ENCODE measurements at regions not wholly inside any gene's neighbourhood (a gene's known extent, or its start where the extent isn't known, plus 50 kb on each side); places are given as distances from the start of the nearest gene placed in this dataset.

DNA sequence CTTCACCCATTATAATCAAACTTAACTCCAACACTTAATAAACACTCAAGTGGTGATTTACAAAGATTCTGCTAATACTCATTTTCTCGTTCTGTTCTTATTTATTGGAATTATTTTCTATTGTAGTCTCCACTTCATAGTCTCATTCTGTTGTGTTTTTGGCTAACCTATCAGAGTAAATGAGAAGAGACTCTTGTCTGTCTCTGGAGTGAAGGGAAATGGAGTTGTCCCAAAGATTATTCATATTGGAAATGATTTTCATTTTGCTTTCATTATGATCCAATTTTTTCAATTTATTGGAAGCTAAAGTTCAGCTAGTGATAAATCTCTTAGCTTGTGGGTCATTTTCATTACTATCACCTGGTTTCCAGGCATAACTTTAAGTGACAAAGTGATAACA lies 454.9 kb upstream of the JAG1 start:
- DNase-seq (ENCODE audit: low read depth) = no peak

DNA sequence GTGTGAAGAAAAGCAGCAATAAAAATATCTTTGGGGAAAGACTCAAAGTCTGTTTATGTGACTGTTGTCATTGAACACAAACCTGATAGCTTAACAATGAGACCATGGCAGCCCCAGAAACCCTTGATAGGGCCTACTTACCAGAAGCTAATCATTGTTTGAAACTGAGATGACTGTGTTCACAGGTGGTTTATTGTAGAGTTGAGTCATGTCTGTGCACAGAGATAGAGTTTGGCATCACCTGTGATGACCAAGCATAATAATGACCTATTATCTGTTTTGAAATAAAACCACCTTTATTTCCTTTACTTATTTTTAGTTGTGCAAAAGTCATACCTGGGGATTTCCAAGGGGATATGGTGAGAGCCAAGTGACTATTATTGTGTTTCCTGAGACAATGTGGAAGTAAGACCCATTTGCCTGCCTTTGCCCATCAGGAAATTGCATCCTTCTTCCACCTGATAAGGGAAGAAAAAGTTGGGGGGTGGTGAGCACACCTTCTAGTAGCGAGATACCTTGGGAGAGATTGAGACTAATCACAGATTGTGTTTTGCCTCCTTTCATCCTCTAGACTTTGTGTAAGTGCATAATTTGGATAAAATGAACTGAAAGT lies 456.9 kb upstream of the JAG1 start:
- no peak for DNase-seq (ENCODE audit: low read depth)

DNA sequence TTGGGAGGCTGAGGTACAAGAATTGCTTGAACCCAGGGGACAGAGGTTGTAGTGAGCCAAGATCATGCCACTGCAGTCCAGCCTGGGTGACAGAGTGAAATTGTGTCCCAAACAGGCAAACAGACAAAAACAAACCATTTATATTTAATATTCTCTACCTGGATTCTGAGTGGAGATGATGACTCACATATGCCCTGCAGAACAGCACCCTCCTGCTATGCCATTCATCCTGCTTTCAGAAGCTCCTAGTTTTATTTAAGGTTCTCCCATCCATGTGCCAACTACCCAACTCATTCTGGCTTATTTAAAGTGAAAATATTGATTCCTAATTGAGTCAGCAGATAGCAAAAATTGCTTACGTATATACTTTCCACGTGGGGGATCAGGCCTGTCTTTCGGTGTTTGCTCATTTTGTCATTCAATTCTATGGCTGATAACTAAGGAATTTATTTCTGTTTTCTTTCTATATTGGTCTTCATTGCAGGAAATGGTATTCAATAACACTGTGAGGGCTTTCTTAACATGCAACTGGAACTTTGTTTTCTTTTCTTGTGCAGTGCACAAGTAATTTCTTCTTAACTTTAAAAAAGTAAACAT lies 459.1 kb upstream of the JAG1 start:
- DNase-seq (ENCODE audit: low read depth) = no peak

DNA sequence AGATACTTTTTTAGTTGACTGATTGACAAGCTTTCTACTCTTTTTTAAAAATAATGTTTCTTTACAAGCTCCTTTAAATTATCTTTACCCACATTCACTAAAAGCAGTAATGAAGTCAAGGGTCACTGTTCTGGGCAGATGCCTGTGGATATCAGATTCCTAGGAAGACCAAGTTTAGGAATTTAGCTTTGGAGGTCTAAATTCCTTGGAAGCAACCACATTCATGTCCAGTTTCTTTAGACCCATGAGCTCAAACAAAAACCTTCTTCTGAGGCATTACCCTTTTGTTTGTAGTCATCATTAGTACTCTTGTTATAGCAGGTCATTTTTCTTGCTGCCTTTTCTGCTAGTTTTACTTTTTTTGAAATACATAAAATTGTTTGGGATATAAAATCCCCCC lies 462.9 kb upstream of the JAG1 start:
- peak; percentile 71 for DNase-seq (ENCODE audit: low read depth)

DNA sequence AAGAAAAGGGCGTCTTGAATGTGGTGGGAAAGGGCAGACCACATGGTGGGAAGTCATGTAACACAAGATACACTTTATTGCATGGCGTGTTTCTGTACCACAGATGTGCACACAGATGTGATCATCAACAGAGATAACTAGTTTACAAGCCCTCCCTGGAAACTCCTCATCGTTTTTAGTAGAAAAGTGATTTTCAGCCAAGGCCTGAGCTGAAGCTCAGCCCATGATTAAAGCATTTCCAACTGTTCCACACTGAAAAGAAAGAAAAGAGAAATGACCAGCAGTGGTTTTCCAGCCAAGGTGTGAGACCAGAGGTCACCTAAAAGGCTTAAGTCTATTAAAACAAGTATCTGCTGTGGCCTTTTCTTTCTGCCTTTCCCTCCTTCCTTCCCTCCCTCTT lies 463.9 kb upstream of the JAG1 start:
- DNase-seq (ENCODE audit: low read depth) = peak; percentile 24

DNA sequence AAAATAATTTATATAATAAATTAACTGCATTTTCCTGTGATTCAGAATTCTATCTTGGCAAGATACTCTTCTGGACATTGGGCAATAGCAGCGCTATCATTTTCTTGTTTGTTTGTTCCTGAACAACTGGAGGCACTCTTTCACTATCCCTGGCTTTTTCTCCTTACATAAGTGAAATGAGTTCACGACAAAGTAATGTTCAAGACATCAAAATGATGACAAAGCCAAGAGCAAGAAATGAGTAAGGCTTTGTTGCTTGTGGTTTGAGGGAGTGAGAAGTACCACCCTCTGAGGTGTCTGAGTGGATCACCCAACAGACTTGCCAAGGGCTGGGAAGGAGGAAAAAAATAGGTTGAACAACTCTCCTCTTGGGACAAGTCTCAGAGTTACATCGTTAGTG lies 466.6 kb upstream of the JAG1 start:
- peak; percentile 80 for DNase-seq (ENCODE audit: low read depth)

DNA sequence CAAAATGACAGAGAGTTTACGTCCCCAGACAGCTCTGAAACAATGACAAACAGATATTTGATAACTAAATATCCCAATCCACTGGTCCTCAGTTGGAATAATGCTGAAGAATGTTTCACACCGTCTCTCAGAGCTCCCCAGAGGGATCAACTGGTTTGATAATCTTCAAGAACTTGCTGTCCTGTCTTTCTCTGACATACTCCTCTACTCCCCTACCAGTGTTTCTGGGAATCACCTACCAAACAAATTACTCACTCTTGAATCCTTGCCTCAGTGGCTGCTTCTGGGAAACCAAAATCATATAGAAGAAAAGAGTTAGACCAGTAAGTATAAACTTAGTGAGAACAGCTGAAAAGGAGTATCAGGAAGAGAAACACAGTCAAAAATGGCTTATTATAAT lies 469.7 kb upstream of the JAG1 start:
- peak; percentile 36 for DNase-seq (ENCODE audit: low read depth)

DNA sequence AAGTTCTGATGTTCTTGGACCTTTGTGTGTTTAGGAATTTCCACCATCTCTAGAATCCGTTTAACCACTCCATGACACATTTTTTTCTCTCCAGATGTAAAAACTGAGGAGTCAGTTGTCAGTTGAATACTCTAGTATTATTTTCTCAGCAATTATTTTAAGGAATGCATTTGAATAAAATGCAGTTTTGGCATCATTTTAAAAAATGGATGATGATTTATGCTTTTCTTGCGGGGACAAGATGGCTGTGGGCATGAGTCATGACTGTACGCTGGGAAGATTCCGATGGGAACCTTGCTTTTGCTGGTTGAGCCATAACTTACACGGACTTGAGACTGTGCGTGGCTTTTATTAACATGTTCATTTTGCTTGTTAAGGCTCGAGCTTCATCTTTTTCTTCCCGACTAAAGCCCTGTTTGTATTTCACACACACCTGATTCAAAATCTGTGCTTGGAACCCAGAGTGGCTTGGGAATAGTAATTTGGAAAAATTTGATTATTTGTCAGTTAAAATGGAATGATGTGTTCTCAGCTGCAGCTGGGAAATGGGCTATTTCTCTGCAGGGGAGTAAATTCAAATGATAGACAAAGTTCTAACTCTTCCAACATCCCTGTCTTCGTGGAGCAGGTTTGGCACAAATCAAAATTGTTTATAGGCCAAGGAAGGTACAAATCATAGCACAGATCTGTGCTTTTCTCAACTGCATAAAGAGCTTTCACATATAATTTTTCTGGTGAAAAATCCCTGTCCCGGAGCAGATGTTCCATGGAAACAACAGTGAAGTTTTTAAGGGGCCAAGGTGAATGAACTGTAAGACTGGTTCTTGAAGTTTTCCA lies 470.5 kb upstream of the JAG1 start:
- peak; percentile 96 for DNase-seq (ENCODE audit: low read depth)

DNA sequence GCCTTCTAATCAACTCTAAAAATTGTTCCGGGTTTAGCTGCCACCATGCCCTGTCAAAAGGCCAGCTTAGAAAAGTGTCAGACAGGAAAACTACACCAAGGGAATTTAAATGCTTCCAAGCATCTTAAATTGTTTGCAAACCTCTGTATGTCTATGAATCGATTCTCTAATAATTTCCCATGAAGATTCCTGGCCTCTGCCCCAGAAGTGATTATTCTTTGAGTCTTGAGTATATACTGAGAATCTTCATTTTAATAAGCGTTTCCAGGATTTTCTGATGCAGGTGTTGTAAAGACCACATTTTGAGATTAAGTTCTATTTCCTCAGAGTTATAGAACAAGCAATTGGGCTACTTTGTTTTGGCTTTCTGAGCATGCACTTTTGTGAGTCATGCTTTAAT lies 471.8 kb upstream of the JAG1 start:
- no peak for DNase-seq (ENCODE audit: low read depth)

DNA sequence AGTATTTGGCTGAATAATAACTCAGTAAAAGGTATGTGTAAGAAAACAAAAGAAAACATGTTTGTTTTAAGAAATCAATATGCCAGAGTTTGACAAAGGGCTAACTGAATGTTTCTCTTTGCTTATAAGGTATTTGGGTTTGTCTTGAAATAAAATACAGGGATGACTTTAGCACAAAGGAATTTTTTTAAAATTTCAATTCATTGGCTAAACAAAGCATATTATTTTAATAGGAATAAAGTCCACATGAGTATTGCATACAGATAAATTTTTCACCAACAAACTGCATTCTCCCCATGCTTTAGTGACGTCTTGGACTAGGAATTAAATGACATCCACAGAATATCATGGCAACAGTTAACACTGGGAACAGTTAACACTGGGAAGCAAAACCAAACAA lies 480.0 kb upstream of the JAG1 start:
- peak; percentile 79 for DNase-seq (ENCODE audit: low read depth)

DNA sequence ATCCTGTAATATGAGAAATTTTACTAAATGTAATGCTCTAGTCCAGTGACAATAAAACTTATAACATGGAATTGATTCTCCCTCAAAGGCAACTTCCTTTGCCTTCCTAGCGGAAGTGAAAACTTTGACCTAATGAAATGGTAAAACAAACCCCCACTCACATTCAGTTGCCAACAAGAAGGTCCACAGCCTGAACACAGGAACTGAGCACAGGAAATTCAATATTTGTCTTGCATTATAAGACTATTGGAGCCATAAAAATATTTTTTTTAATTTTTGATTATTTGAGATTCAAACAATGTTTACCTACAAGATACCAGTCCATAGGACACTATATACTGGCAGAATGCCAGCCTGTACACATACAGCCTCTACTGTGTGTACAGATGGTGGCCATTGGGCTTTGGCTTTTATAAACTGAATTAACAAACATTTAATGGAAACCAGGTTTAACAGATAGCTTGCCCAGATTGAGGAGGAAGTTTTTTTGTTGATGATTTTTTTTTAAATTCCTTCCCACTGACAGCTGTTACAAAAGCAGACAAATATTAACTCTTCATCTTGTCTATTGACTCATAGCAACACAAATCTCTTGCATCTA lies 481.5 kb upstream of the JAG1 start:
- no peak for DNase-seq (ENCODE audit: low read depth)

DNA sequence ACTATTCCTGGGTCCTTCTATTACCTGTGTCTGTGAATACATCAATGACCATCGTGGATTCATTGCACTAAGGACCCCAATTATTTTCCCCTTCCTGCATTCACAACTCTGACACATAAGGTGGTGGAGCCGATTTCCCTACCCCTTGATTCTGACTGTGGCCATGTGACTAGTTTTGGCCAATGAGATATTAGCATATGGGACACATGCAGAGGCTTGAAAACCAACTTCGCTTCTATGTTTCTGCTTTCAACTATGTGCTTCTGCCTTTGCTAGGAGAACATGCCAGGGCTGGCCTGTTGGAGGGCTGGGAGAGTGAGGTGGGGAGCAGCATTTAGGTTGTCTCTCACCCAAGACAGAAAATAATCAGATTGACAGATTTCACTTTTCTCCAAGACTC lies 483.1 kb upstream of the JAG1 start:
- no peak for DNase-seq (ENCODE audit: low read depth)

DNA sequence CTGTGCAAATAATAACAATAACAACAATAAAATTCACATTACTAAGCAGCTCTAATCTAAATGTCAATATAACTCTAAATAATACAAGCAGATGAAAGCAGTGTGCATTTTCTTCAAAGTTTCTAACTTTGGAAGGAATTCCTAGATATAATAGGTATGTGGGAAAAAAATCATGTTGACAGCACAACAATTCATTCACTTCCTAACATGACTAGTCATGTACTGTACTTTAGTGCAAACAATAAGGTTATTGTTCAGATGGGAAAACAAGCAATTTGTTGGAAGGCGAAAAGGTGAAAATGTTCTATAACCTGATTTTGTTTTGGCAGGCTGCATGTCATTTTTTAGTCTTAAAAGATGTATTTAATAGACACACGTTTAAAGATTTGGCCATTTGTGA lies 484.3 kb upstream of the JAG1 start:
- DNase-seq (ENCODE audit: low read depth) = no peak

DNA sequence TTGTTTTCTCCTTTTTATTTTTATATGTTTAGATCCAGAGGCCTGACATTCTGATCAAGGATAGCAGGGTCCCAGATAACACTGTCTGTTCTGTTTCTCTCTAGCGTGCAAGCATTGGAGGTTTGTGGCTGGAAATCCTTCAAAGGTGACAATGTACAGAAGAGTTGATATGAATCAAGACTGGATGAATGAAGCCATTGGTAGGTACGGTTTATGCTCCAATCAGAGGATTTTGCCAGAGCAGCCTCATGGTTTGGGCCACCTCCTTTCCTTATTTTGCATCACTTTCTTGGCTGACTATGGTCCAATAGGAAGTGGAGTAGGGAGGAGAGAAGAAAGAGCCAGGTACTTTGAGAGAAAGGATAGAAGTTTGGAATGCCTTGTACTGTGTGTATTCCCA lies 484.8 kb upstream of the JAG1 start:
- no peak for DNase-seq (ENCODE audit: low read depth)

DNA sequence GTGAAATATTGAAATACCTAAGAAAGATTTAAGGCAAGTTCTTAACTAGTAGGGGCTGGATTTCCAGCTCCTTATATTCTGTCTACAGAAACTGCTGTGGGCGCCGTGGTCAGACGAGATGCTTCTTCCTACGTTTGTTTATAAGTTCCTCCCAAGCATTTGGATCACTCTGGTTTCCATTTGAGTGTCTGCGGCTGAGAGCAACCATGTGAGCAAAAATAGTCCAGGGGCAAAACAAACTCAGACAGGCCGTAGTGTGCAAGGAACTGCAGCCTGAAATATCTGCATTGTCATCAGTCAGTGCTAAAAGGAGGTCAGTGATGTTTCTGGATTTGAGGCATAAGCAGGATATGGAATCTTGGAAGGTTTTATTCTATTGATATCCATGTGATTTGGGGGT lies 485.9 kb upstream of the JAG1 start:
- peak; percentile 88 for DNase-seq (ENCODE audit: low read depth)

DNA sequence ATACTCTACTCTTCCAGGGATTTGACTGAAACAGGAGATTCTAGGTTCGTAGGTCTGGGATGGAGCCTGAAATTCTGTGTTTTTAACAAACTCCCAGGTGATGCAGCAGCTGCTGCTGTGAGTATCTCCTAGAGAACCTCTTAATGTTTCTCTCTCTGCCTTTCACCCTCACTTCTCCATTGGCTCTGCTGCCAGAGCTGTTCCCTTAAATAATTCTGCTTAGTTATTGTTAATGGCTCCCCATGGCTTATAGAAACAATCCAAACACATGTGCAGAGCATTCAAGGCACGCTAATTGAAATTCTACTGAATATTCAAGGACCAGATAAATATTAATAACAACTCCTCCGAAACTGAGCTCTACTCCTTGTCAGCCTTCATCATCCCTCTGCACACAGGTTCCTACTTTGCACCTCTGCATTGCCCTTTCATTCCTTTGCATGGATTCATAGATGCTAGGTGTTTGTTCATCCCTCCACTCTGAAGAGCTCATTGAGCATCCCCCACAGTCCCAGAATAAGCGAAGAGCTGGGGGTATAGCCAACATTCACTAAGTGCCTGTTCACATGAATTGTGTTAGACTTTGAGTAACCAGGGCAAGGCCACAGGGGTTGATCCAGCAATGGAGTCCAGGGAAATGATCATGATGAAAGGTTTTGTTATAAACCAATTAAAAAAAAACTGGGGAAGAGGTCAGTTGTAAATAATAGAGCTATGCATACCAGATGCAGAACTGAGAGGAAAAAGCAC lies 488.4 kb upstream of the JAG1 start:
- no peak for DNase-seq (ENCODE audit: low read depth)

DNA sequence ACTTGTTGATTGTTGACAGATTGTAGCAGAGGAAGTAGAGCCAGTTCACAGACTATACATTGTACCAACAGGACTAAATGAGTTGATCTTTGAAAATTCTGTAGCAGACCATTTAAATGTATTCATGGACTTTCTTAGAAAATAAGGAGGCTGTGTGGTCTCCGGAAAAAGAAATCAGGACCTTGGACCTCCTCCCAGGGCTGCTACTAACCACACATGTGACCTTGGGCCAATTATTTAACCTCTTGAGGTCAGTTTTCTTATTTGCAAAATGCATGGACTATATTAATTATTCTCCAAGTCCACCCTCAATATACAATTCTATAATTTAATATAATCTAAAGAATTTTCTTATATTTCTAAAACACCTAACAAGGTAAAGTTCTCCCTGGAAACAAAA lies 492.0 kb upstream of the JAG1 start:
- DNase-seq (ENCODE audit: low read depth) = no peak

DNA sequence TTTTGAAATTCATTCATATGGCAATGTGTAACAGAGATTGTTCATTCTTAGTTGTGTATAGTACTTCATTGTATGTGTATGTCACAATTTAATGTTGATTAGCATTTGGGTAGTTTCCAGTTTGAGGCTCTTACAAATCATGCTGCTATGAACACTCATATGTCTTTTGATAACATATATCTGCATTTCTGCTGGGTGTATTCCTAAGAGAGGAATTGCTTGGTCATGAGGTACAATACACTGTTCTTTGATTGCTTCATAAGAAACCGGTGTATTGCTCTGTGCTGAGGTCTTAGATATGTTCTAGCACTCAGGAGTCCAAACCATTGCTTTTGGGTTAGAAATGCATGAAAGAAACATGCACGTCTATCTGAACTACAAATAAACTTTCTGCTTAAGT lies 492.9 kb upstream of the JAG1 start:
- no peak for DNase-seq (ENCODE audit: low read depth)

DNA sequence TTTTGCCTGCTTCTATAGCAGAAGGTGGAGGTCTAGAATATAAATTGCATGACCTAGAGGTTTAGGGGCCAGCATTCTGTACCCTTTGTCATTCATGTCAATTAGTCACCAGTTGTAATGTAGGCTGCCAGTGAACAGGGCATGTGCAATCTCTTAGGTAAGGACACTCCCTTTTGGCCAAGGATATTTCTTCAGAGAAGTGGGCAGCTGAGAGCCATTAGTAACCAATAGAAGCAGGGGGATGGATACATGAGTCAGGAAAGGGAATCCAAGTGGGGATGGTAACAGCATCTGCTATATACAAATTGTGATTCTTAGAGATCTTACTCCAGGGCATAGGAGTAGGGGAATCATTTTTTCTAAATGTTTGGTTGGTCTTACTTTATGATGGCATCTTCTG lies 494.2 kb upstream of the JAG1 start:
- no peak for DNase-seq (ENCODE audit: low read depth)

DNA sequence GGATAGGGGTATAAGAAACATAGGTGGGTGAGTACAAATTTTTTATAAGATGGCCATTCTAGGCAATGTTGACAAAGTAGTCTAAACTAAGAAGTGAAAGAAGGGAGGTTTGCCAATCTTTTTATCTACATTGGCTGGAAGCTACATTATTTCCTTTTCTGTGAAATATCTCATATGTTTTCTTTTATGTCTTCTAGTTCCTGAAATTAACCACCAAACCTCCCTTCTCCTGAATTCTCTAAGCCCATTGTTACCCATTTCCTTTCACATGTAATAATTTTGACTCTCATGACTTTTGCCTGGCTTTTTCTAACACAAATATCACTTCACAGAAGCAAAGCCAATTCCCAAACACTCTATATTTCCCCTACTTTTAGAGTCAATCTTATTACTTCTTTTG lies 496.2 kb upstream of the JAG1 start:
- no peak for DNase-seq (ENCODE audit: low read depth)

DNA sequence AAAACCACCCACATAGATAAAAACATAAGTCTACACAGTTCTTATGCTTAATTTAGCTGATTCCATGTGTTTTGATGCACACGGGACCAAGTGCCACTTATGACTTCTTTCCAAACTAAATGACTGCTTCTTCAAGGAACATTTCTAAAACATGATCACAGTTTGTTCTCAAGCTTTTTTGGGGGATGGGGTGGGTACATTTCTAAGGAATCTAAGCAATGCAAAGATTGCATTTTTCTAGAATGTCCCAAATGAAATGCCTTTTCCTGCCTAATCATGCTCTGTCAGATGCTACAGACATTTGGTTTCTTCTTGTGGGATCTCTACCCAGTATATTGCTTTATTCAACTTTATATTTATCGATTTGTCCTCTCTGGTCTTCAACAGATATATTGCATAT lies 496.8 kb upstream of the JAG1 start:
- DNase-seq (ENCODE audit: low read depth) = peak; percentile 82

DNA sequence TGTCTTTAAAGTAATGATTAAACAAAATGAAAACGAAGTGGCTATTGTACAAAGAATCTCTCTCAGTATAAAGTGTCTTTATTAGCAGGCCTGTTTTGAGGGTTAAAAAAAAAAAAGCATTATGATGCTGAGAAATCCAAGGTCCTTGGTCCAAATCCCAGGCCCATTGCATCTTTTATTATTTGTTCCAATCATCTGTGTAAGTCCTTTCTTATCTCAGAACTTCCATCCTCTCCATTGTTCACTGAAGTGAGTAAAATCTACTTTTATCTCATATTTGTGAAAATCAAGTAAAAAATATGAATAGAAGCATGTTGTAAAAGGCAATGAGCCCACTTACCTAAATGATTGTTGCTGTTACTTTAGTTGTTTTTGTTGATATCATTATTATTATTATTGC lies 499.1 kb upstream of the JAG1 start:
- no peak for DNase-seq (ENCODE audit: low read depth)
